ENCODE measurements at regions not wholly inside any gene's neighbourhood (a gene's known extent, or its start where the extent isn't known, plus 50 kb on each side); places are given as distances from the start of the nearest gene placed in this dataset.

DNA sequence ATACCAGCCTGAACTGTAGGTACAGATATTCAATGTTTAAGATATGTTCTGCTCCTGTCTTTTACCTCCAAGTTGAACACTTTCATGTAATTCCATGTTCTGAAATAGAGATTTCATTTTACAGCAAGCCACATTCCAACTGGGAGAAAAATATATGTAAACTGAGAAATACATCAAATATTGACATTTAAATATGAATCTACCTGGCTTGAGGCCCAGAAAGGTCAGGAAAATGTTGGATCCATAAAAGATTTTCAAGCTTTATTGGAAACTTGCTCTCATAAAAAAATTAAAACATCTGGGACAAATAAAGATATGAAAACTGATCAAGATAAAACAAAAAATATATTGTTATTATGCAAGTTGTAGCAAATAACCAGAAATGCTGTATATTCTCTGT lies 1078.7 kb upstream of the ATXN8OS start:
- Histone ChIP-seq H4K5ac (ENCODE audit: insufficient read length, low read depth, low read length) (no peak overlapping the region), H3K79me2 (ENCODE audit: control insufficient read depth in 1 of 2, insufficient read depth in 2 of 2, low read length in 2 of 2) (no peaks in the 10 kb centered on the region), H3K4me1 (replicated peaks in 1 of 4; ENCODE audit: control insufficient read depth in 3 of 4, insufficient read depth in 4 of 4, low read length in 3 of 4) (no peaks in the 10 kb centered on the region), H2BK5ac (ENCODE audit: low read depth, low read length) (no peak overlapping the region), H4K20me1 (replicated peaks in 1 of 2; ENCODE audit: control insufficient read depth in 1 of 2, insufficient read depth in 2 of 2, low read length in 2 of 2) (no peaks in the 10 kb centered on the region), H4K91ac (replicated peaks; ENCODE audit: insufficient read length, low read length) (no peak overlapping the region), H2BK15ac (ENCODE audit: low read length) (no peak overlapping the region), H4K8ac (ENCODE audit: extremely low read depth, insufficient read depth, low read length) (no peak overlapping the region), H3K4me3 (ENCODE audit: extremely low read depth in 1 of 4, insufficient read depth in 2 of 4, low read depth in 3 of 4, low read length in 4 of 4) (no peak overlapping the region), H3K9ac (replicated peaks in 1 of 4; ENCODE audit: extremely low read depth in 1 of 4, low read depth in 3 of 4, low read length in 3 of 4) (no peak overlapping the region), H2AFZ (ENCODE audit: low read length) (no peak overlapping the region), H2BK20ac (ENCODE audit: low read length) (no peak overlapping the region), H2BK12ac (ENCODE audit: low read depth, low read length) (no peak overlapping the region), H3K27me3 (replicated peaks in 1 of 4; ENCODE audit: control insufficient read depth in 3 of 4, extremely low read depth in 1 of 4, insufficient read depth in 3 of 4, low read length in 3 of 4) (no peaks in the 10 kb centered on the region), H3K23ac (ENCODE audit: insufficient read length) (no peak overlapping the region), H3K23me2 (ENCODE audit: low read depth, low read length) (no peaks in the 10 kb centered on the region), H3K36me3 (ENCODE audit: control insufficient read depth in 2 of 4, insufficient read depth in 4 of 4, low read length in 3 of 4) (no peaks in the 10 kb centered on the region), H3K4ac (replicated peaks; ENCODE audit: insufficient read length, low read depth, low read length) (no peak overlapping the region), H3K14ac (ENCODE audit: insufficient read length) (no peak overlapping the region), H3K79me1 (ENCODE audit: low read depth, low read length) (no peaks in the 10 kb centered on the region), H3K9me3 (ENCODE audit: insufficient read depth in 2 of 2, low read depth in 1 of 2, low read length in 1 of 2) (no peaks in the 10 kb centered on the region), H3K18ac (ENCODE audit: extremely low read depth, low read length) (no peak overlapping the region), H2AK5ac (ENCODE audit: low read depth, low read length) (no peak overlapping the region), H3K56ac (replicated peaks; ENCODE audit: insufficient read length, low read depth, low read length) (no peak overlapping the region), H3K4me2 (ENCODE audit: insufficient read depth in 1 of 2, low read depth in 2 of 2, low read length in 2 of 2) (no peak overlapping the region), H3K27ac (ENCODE audit: low read depth, low read length) (no peak overlapping the region), H2BK120ac (replicated peaks; ENCODE audit: low read depth, low read length) (no peak overlapping the region)
- FAIRE-seq (no peak), DNase-seq (ENCODE audit: low read depth in 1 of 2, low spot score in 2 of 2) (no peak)
- no peak for TF ChIP-seq TBP (IDR thresholded peaks at IDR 0.05; ENCODE audit: low read depth, low read length)
- no peak for TF ChIP-seq TEAD4 (IDR thresholded peaks at IDR 0.05; ENCODE audit: low read depth, low read length)
- no peak for TF ChIP-seq BACH1 (IDR thresholded peaks at IDR 0.05; ENCODE audit: low read length)
- no peak for TF ChIP-seq EGR1 (IDR thresholded peaks at IDR 0.05; ENCODE audit: borderline replicate concordance, low read depth, low read length)
- no peak for TF ChIP-seq FOSL1 (IDR thresholded peaks at IDR 0.05; ENCODE audit: insufficient read depth, low read depth, low read length)
- no peak for TF ChIP-seq KDM1A (IDR thresholded peaks at IDR 0.05; ENCODE audit: borderline replicate concordance, low read length)
- no peak for TF ChIP-seq RBBP5 (IDR thresholded peaks at IDR 0.05; ENCODE audit: borderline replicate concordance, low read depth, low read length)
- CTCF ChIA-PET (ENCODE audit: partially characterized antibody), result interaction anchor here (0.6 kb wide), 1 partner anchor 151 kb away, joined by 3 read pairs; no protein-coding TSS in a partner anchor
- POLR2A ChIA-PET (ENCODE audit: partially characterized antibody), result no interaction called here

Data from H1 (cell line).